HG02852 (cell line): ENCODE measurements at regions not wholly inside any gene's neighbourhood (a gene's known extent, or its start where the extent isn't known, plus 50 kb on each side); places are given as distances from the start of the nearest gene placed in this dataset.
"Not testable (repeated sequence)": the region's sequence is repeated elsewhere in the genome, so short reads cannot be mapped to it uniquely, and the experiment has no call there.

Source experiments
- ATAC-seq: cut with Tn5 transposase; IDR thresholded peaks from one replicate; pipeline ENCODE4 v1.9.1; 2021; ENCODE audit warnings: mild to moderate bottlenecking, moderate library complexity; ENCODE audit not compliant: unreplicated experiment

DNA sequence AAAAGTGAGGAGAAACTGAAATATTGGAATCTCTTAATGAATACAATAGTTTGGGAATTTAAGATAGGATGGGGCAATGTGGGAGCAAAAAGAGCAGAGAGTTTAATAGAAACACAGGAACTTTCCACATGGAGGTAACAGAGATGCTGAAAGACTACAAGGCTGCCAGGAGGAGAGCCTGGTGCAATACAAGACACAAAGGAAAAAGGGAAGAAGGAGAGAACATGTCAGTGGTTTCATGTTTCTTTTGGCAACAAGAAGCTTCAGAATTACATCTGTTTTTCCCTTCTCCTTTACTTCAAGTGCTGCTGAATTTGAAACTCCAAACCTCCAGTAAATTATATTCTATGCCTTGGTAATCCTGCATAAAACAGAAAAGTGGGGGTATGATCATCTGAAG lies 474.3 kb downstream of the FAT4 start:
- ATAC-seq = no peak

DNA sequence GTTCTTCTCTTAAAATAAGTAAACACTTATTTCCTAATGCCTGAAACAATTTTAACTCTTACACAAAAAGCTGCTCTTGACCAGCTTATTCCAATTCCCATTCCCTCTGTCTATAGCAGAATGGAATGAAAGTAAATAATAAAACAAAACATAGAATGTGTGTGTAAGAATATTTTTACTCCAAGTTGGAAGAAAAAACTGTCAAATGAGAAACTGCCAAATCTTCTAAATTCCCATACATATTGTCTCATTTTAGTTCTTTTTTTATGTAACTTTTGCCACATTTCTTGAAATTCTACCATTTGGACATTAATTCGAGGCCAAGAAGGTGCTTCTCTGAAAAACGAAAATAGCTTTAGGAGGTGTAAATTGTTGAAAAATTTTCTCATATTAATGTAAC lies 477.1 kb downstream of the FAT4 start:
- ATAC-seq = no peak

DNA sequence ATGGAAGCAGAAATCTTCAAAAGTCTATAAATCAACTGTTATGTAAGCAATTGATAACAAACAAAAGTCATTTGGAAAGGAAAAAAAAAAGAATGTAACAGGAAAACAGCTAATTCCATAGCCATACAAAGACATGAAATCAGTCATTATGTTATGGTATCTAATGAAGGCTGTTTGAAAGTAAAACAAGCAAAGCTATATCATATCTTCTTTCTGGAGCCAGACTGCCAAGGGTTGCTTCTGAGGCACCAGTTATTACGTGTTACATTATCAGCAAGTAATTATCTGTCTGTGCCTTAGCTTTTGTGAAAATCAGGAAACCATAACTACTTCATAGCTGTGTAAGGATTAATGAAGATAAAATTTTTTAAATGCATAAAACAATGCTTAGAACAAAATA lies 480.2 kb downstream of the FAT4 start:
- no peak for ATAC-seq

DNA sequence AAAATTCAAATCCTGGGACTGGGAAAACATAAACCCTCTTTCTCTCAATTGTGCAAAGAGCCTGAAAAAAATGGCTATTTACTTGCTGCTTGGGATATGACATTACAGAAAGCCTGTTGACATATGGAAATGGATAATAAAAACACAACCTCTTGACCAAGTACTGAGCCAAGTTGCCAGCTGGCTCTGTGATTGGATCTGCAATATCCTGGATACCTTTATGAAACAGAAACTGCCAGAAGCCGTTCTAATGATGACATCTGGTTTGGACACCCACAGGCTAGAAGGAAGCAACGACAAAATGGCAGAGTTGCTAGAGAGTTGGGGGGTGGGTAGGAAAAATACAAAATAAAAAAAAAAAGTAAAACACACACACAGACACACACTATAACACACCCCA lies 481.4 kb downstream of the FAT4 start:
- ATAC-seq = no peak

DNA sequence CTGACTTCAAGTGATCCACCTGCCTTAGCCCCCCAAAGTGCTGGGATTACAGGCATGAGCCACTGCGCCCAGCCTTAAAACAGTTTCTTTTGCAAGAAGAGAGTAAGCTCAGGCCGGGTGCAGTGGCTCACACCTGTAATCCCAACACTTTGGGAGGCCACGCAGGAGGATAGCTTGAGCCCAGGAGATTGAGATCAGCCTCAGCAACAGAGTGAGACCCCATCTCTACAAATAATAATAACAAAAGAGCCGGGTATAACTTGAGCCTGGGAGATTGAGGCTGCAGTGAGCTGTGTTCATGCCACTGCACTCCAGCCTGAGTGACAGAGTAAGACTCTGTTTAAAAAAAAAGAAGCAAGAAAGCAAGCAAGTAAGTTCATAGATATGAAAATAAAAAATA lies 482.9 kb downstream of the FAT4 start:
- ATAC-seq = not testable (repeated sequence)

DNA sequence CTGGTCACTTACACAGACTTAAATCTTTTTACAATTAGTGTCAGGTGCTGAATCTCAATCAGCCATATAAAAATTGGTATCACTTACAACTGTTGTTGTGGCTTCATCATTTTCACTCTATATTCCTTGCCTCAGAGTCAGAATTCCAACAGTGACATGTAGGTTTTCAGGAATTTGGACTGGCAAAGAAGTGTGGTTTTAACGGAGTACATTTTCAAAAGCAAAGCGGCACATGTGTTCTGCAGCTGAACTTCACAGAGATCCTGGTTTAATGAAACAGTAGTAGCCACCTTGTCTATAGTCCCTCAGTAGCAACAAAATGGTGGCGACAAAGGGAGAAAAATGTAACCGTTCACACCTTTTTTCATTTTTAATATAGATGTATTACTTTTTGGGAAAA lies 486.6 kb downstream of the FAT4 start:
- no peak for ATAC-seq

DNA sequence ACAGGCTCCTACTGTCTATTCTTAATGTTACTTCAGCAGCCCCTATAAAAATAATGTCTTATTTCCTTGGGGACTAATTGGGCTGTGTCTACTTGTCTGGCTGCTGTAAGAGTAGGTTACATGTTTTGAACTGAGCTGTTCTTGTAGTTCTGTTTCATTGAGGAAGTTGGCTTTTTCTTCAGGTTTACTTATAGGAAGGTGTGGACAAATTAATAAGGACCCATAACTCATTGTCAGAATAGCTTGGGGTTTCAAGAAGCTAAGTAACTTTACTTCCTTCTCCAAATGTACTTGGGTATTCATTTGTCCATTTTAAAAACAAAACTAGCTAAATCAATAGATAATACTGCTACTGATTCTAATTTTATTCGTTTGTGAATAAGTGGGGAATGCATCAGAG lies 487.2 kb downstream of the FAT4 start:
- ATAC-seq = no peak

DNA sequence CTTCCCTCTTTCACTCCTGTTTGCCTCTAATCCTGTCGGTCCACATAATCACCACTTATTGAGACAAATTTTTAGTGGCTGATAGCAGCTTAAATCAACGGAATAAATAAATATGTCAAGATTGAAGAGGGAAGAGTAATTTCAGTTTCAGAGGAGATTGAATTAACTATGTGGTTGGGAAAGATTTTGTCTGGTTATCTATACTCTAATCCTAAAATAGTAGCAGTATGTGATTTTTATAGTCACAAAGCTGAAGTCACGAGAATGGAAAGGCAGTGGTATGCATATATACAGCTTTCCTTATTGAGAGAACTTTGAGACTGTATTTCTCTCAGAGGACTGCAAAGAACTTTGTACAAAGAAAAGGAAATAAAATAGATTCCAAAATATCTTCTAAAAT lies 493.3 kb downstream of the FAT4 start:
- ATAC-seq = no peak

DNA sequence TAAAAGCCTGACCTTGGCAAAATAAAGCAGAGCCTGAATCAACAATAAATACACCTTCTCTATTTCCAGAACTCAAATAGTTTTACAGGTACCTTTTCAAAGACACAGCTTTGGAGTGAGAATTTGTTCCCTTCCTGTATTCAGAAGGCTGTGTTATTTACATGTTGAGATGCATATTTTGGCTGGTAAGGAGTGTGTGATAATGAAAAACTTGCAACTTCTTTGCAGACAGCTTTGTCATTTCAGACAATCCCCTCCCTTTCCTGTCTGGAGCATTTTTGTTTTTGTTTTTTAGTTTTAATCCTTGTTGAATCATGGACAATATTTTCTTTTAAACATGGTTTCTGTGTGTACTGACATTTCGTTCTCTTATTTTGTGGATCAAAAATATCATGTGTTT lies 493.8 kb downstream of the FAT4 start:
- no peak for ATAC-seq

DNA sequence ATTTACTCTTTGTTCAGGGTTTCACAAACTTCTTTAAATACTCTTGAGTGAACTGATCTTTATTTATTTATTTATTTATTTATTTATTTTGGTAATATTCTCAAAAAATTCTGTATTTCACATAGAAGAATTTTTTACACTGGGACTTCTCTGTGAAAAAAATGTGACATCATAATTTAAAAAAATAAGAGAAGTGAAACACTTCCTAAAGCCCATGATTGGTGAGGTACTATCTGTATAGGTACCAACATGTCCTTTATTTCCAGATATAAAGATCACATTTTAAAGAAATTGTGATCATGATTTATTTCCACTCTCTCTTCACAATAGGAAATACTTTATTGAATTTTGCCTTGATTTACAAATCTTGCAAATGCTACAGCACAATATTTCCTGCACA lies 497.1 kb downstream of the FAT4 start:
- ATAC-seq = no peak

DNA sequence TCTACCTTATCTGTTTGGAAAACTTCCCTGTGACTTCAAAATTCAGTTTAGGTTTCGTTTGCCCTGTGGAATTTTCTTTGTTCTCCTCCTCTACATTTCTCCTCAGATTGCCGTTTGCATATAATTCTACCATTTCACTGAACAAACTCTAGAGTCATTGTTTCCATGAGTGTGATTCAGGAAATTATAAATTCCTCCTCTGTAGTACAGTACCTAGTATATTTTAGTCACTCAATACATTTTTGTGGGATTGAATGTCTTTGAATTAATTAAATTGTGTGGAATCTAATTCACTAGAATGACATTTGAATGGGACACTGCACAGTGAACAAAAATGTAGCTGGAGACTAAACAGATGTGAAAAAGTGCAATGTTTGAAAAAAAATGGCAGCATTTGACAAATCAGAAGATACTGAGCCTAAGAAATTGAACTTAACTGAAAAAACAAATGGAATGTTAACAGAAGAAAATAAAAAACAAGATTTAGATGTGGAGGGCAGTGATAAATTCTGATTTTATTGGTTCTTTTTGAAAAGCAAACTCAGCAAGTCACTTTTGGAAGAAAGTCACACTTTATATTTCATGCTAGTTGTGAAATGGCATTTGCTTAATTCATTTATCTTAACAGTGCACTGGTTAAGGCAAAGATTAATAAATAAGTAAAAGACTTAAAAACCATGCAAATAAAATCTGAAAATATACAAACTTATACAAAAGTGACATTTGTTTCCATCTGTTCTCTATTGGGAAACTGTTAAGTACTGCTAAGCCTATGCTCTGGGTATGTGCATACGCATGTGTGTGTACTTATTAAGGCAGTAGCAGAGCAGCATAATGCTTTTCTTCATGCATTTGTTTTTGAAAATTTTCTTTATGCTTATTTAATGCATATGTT lies 512.3 kb downstream of the FAT4 start:
- ATAC-seq = no peak

DNA sequence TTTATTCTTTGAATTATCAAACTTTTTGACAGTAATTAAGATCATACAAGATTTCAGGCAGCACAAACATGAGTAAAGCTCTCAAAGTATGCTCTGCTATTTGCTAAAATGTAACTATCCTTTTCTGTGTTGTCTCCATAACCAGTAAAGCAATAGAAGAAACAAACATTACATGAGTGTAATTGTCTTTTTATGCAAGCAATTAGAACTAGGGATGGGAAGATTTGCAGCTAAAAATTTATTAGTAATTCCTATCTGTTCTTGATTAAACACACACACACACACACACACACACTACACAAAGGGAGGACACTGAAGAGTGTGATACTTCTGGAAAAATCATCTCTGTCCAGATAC lies 512.9 kb downstream of the FAT4 start:
- ATAC-seq = no peak

DNA sequence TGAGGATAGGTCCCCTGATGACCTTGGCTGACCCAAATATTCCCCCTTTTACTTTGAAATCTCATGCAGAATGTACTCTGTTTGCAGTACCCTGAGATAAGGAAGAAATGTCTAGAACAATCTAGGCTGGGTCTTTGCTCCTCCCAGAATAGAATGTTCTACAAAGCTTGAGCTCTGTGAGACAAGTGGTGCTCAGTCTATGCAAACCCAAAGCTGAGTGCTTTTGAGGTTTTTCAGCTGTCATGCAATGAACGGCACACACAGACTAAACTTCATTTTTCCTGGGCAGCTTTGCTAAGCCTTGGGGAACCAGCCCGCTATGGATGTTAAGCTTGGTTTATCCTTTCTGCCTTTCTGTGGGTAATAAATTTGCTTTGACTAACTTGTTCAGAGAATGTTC lies 513.6 kb downstream of the FAT4 start:
- ATAC-seq = no peak

DNA sequence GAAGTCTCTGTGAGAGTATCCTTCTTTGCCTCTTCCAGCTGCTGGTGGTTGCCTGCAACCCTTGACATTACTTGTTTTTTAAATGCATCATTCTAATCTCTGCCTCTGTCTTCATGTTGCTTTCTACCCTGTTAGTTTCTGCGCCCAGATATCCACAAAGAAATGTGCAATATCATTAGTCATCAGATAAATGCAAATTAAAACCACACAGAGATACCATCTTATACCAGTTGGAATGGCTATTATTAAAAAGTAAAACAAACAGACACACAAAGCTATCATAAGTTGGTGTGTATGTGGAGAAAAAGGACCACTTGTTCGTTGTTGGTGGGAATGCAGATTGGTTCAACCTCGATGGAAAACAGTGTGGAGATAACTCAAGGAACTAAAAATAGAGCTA lies 517.4 kb downstream of the FAT4 start:
- no peak for ATAC-seq

DNA sequence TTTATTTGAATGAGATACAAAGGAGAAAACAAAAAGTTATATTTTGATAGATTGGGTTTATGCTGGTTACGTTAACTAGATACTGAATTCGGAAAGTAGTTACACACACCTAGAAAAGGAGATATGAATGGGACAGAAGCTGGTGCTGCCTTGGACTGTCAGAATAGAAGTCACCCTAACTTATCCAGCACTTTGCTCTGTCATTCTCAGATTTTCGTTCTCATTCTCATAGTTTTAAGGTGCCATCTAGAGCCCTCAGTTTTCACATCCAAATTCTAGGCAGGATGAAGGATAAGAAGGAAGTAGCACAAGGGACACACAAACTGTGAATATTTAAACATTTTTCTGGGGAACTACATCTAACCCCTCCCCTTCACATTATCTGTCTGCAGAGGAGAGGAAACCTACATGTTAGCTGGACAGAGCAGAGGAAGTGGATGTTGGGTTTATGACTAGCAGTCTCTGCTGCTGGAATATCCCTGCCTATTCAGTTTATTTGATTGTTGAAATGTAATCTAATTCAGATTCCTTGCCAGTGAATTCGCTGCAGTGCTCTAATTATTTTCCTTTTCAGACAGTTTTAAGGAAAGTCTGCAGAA lies 521.9 kb downstream of the FAT4 start:
- no peak for ATAC-seq

DNA sequence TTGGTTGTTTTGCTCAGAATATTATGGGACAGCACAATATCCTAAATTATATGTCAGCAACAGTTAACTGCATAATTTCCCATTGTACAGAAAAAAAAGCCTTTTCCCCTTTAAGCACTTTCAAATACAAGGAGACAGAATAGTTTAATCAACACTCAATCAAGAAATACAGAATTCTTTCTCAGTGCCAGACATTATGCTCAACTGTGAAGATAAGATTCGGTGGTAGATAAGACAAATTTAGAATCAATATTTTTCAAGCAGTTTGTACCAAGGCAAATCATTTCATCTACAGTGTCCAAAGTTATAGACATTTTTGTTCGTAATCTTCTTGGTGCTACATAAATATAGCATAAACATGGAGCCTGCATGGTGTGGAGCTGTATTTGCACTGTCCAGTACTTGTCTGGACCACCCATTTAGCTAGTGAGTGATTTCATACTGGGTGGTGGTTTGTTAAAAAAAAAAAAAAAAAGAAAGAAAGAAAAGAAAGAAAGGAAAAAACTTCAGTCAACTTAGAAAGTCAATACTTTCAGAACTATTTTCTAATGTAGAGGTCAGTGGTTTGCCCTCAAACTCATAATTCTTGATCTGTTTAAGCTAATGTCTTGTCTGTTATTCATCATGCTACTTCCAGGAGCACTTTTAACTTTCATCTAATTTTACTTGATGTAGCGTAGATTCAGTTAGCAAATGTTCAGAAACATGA lies 522.9 kb downstream of the FAT4 start:
- ATAC-seq = no peak

DNA sequence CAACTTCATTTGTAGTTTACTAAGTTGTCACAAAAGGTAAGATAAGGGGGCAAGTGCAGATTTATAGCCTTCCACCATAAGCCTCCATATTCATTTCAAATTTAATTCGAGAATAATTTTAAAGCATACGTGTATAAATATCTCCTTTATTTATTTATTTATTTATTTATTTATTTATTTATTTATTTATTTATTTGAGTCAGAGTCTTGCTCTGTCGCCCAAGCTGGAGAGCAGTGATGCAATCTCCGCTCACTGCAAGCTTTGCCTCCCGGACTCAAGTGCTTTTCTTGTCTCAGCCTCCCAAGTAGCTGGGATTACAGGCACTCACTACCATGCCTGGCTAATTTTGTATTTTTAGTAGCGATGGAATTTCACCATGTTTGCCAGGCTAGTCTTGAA lies 523.4 kb downstream of the FAT4 start:
- no peak for ATAC-seq

DNA sequence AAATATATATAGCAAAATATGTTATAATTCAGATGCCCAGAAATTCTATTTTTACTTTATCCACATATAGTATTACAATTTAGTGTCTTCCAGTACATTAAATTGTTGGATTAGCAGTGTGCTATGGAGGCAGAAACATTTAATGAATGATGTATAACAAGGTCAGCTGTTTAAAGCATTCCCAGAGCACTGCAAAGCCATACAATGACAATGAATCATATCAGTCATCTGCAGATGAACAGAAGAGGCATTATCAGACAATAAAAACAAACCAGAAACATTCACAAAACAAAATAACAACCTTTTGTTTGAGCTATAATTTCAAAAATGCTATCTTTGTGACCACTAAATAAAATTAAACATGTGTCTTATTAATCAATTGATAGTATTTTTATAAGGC lies 524.2 kb downstream of the FAT4 start:
- ATAC-seq = no peak

DNA sequence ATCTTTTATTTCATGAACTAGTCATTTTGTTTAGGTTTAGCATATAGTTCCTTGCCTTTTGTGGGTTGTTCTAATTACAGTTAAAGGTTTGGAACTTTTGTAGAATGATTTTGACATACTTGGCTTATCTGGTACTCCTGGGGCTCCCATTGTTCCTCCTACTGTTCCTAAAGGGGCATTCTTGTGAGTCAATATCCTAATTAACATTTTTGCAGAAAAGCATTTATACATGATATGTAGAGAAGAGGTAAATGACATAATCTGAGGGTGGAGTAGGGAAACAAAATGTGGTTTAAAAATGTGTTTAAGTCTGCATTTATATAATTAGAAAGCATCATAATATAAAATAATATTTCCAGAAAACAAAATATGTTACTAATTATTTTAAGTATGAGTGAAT lies 529.2 kb downstream of the FAT4 start:
- ATAC-seq = no peak

DNA sequence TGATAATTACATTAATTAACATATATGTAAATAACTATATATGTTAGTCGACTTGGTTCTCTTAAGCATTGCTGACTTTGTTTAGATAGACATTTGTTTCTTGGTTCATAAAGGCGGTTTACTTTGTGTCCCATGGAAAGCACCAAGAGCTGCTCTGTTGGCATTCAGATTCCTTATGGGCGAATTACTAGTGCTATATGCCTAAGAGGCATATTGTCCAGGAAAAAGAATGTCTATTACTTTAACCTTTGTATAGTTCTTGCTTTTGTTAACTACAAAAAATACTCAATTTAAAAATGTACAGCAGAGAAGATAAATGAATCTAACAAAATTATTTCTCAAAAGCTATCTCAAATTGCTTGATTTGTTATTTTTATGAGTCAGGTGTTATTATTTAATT lies 532.8 kb downstream of the FAT4 start:
- no peak for ATAC-seq

DNA sequence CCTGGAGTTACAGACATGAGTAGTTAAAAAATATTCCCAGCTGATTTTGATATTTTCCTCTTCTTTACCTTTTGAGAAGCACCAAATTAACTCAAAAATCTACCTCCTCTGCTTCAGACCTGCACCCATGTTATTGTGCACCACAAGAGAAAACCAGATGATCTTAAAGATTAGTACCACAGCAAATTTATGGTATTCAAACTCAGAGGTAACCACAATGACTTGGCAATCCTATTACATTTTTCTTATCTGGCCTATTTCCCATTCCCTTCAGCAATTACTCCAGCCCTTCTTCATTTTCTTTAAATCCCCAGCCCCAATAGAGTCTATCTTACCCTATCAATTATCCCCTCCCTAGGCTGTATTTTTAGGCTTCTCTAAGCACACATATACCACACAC lies 535.1 kb downstream of the FAT4 start:
- ATAC-seq = no peak

DNA sequence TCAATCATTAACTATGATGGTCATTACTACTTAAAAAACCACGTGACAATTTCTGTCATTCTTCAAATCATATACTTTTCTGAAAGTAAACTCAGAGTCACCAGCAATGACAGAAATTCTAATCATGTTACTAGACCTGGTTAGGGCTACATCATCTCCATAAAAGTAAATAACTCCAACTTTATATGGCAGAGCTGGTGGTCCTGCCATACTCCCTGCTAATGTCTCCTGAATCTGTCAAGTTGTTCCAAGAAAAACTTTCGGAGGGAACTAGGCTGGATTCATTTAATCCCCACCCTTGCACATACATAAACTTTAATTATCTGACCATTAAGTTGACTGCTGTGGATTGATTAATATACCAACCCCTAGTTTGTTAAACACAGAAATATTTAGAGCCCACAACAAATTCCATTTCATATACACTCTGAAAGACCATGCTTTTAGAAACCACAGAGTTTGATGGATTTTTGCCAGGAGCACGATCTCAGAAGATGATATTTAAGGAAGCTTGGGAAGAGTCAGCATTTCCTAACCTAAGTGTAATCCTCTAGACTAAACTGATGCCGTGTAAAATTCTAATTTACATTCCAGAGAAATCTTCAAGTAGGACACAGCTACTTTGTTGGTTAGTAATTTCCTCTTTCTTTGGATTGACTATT lies 577.0 kb downstream of the FAT4 start:
- ATAC-seq = no peak
